NOMO-1 treated with dmso at 0.1 percent for 144 hours (cell line): ENCODE measurements at regions not wholly inside any gene's neighbourhood (a gene's known extent, or its start where the extent isn't known, plus 50 kb on each side); places are given as distances from the start of the nearest gene placed in this dataset.
"Not testable (repeated sequence)": the region's sequence is repeated elsewhere in the genome, so short reads cannot be mapped to it uniquely, and the experiment has no call there.

Source experiments
- DNase-seq: peaks from one replicate; lab custom pipeline; 2025; ENCODE audit not compliant: unreplicated experiment; lab: John Stamatoyannopoulos, UW

GRCh38 chr15:98085003-98085639 is 124.6 kb downstream of the ARRDC4 start:
- DNase-seq, result peak; percentile 13

- not testable (repeated sequence) for DNase-seq
Observed at GRCh38 chr15:98088307-98088945, 127.9 kb downstream of the ARRDC4 start.

- DNase-seq, result not testable (repeated sequence)
Observed at GRCh38 chr15:98089352-98089751, 128.8 kb downstream of the ARRDC4 start.

DNA sequence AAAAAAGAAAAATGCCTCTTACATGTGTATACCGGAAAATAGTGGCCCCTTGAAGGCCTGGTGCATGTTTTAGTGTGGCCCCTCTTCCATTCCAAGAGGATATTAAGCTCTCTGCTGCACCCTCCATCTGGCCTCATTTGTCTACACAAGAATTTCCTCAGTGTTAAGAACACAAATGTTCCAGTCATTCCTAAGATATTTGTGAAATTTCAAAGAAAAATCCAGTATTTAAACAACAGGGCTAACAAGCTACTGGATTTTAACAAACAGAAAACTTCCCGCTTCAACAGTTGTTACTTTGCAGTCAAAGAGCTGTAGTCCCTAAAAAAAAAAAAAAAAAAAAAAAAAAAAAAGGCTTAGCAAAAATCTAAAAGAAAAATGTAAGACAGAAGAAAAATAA is 137.5 kb downstream of the ARRDC4 start:
- not testable (repeated sequence) for DNase-seq

GRCh38 chr15:98100606-98101005 is 140.1 kb downstream of the ARRDC4 start:
- not testable (repeated sequence) for DNase-seq

DNA sequence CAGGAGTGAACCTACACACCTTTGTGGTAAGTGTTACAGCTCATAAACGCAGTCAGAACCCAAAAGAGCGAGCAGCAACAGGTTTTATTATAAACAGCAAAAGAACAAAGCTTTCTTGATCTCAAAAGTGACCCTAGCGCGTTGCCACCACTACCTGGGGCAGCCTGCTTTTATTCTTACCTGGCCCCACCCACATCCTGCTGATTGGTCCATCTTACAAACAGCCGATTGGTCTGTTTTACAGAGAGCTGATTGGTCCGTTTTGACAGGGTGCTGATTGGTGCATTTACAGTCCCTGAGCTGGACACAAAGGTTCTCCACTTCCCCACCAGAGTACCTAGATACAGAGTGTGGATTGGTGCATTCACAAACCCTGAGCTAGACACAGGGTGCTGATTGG is 143.1 kb downstream of the ARRDC4 start:
- DNase-seq, result no peak

DNA sequence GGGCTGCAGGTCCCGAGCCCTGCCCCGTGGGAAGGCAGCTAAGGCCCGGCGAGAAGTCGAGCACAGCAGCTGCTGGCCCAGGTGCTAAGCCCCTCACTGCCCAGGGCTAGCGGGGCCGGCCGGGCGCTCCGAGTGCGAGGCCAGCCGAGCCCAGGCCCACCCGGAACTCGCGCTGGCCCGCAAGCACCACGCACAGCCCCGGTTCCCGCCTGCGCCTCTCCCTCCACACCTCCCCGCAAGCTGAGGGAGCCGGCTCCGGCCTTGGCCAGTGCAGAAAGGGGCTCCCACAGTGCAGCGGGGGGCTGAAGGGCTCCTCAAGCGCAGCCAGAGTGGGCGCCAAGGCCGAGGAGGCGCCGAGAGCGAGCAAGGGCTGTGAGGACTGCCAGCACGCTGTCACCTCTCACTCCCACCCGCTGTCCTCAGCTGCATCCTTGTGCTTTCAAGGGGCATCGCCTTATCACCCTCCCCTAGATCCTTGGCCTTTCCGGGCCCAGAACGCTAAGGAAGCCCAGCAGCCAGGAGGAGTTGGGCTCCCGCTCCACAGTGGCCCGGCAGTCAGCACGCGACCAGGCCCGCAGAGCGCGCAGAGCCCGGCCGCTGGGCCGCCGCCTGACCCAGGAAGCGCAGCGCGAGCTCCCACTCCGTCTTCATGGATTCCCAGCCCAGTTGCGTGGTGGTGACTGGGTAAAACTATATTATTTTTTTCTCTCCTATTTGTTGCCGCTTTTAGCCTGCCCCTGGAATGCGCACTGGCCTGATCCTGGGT is 144.1 kb downstream of the ARRDC4 start:
- DNase-seq, result not testable (repeated sequence)

DNA sequence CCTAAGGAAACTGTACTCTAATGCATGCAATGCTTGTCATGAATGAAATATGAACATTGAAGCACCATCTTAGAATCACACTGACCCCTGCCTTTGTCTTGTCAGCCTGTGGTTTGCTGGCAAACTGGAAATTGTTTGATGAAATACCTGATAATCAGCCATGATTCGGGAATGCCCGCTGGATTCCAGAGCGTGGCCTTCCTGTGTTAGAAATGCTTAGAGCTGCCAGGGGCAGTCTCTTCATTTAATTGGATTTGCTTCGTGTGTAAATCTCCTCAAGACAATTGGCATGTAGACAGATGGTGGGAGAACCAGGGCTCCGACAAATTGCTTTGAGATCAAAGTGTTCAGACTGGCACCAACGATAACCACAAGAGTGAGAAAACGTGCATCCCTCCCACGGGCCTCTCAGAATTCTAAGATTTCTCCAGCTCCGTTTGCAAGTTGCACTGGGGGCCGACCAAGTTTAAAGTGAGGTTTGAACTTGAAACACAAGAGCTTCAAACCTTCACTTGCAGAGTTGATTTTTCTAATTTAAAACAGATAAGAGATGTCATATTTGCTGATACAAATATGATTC is 146.2 kb downstream of the ARRDC4 start:
- not testable (repeated sequence) for DNase-seq

DNA sequence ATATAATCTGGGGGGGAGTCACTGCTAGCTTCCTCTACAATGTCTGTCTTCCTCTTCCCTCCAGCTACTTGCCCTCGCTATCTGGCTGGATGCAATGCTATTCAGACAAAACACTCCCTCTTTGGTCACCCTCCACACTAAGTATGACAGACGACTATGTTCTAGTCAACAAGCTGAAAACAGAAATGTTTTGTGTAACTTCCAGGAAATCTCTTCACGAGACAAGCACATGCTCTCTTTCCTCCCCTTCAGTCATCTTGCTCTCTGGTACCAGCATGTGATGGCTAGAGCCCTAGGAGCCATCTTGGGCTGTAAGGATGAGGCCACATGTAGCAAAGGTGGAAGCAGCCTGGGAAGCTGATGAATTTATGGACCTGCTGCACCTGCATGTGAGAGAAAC is 151.3 kb downstream of the ARRDC4 start:
- no peak for DNase-seq

DNA sequence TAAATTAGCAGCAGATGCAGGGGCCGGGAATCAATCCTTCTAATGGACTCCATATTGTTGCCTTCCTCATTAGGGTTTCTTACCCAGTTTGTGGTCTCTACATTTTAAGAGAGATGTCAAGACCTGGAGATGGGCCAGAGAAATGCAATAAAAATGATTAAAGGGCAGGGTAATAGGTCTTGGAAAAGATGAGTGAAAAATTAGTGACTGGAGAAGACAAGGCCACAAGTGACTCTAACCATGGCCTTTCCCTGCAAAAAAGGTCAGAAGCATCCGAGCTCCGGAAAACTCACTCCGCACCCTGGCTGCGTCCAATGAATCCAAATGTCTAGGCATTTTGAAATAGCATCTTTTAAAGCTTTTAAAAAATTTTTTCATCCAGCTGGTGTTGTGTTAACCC is 152.8 kb downstream of the ARRDC4 start:
- DNase-seq, result no peak

- DNase-seq, result no peak
Observed at GRCh38 chr15:98120561-98120960, 160.1 kb downstream of the ARRDC4 start.

GRCh38 chr15:98121536-98121935 is 161.0 kb downstream of the ARRDC4 start:
- no peak for DNase-seq

GRCh38 chr15:98121957-98122356 is 161.5 kb downstream of the ARRDC4 start:
- DNase-seq, result no peak

GRCh38 chr15:98123297-98123696 is 162.8 kb downstream of the ARRDC4 start:
- no peak for DNase-seq

DNA sequence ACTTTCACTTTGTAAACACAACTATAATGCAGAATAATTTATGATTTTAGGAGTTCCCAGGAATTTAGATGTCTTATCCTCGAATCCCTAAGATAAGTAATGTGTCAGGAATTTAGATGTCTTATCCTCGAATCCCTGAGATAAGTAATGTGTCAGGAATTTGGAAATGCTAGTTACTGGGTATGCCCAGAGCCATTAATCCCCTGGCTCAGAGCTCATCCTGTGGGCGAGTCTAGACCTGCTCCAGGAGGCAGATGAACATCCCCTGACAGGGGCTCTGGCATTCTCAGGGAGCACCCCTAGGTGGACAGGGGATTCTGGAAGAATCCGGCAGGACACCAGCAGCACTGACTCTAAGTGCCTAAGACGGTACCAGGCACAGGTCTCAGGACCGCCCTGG is 163.3 kb downstream of the ARRDC4 start:
- no peak for DNase-seq

DNA sequence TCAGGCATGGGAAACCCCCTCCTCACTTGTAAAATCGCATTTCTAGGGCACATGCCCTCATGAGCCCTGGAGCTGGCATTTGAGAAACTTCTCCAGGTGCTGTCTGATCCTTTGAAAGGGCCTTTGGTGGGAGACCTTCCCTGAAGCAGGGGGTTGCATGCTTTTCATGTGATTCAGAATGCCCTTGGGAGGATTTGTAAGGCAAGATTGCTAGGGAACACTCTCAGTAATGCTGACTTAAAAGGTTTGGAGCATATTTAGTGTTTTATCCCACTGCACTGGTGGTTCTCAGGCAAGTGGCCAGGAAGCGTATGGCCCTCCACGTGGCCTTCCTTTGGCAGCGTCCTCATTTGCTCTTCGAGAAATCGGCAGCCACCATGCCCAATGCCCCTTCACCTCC is 164.1 kb downstream of the ARRDC4 start:
- no peak for DNase-seq

DNA sequence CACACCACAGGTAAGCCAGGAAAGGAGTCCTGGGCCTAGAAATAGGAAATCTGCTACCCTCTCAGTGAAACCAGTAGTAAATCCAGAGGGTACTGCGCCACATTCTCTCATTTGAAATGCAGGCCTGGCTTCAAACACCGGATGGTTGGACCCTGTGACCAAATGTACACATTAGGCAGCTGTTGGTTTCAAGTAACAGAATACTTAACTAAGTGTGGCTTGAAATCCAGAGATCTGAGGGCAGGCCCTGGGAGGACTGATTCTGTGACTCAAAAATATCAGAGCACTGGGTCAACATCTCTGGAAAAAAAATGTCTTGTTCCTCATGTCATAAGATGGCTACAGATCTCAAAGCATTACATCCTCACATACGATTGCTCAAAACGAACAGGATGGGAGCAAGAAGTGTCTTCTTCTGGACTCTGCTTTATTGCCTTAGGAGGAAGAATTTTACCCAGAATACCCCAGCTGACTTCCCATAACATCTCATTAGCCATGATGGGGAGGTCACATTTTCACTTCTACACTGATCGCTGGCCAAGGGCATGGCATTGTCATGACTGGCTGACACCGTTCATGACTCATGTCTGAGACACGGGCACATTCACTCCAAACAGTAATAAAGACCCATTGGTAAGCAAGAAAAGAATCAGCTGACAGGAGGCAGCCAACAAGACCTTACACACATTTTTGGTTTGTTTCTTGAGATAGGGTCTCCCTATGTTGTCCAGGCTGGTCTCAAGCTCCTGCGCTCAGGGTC is 166.0 kb downstream of the ARRDC4 start:
- DNase-seq, result no peak

DNA sequence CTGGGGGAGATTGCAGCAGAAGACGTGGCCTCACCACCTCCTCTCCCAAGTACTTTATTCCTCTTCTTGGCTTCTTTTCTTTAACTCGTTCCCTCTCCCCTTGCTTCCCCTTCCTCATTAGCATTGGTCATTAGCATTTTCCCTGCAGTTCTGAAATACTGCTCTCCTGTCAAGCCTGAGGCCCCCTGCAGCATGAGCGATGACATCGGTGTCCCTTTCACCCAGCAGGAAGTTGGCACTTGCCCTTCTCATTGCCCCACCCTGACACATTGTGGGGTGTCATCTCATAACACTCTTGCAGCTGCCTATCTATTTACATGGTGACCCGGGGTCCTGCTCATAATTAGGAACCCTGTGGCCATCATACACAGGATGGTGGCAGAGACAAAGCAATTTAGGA is 167.1 kb downstream of the ARRDC4 start:
- no peak for DNase-seq

DNA sequence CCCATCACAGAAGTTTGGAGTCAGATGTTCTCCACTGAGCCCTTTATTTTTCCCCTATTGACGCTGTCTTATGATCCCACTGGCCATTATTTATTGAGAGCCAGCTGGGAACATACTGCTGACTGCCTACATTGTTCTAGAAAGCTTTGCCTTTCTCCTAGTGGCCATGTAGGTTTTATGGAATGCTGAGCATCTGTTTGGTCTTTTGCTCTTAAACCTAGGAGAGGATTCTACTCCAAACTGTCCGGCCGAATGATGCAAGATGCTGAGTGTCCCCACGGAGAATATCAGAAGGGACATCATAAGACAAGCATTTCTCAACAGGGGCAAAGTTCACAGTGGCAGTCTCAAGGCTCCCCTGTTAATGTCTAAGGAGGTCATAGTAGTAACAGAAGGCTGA is 171.4 kb downstream of the ARRDC4 start:
- no peak for DNase-seq

GRCh38 chr15:98134905-98135304 is 174.4 kb downstream of the ARRDC4 start:
- no peak for DNase-seq

DNA sequence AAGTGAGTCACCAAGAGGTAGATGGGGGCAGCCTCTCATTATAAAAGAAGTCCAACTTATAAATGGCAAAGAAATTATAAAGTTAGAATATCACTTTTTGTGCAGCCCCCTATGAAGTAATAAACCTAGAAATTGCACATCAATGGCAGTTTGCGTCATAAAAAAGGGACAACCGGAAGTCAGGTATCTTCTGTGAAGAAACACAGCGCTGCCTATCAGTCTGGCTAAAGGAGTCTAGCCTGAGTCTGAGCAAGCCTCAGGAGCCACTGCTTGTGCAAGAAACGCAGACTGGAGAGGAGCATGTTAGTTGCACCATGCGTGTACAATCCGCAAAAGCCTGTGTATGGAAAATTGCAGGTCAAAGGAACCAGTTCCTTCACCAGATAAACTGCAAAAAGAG is 178.4 kb downstream of the ARRDC4 start:
- no peak for DNase-seq
